Mammary epithelial cell (primary cell): ENCODE measurements at regions not wholly inside any gene's neighbourhood (a gene's known extent, or its start where the extent isn't known, plus 50 kb on each side); places are given as distances from the start of the nearest gene placed in this dataset.

ENCODE experiments used
- EZH2 ChIP-seq: IDR thresholded peaks from 2 replicates; pipeline ENCODE4 v1.6.1; 2012; ENCODE audit warnings: low read length, inconsistent platforms, borderline replicate concordance
- TF ChIP-seq, protein P1 (sequence below), 2 donors: IDR thresholded peaks in 1 of 2; conservative IDR thresholded peaks in 1 of 2; 2 replicates each; pipeline ENCODE4 v1.5.1; 2011 to 2012; ENCODE audit warnings: inconsistent platforms in 2 of 2, low read length in 2 of 2, mild to moderate bottlenecking in 2 of 2, control low read depth in 1 of 2, low read depth in 1 of 2; ENCODE audit not compliant: insufficient read depth in 1 of 2; ENCODE audit errors: extremely low read depth in 1 of 2

DNA sequence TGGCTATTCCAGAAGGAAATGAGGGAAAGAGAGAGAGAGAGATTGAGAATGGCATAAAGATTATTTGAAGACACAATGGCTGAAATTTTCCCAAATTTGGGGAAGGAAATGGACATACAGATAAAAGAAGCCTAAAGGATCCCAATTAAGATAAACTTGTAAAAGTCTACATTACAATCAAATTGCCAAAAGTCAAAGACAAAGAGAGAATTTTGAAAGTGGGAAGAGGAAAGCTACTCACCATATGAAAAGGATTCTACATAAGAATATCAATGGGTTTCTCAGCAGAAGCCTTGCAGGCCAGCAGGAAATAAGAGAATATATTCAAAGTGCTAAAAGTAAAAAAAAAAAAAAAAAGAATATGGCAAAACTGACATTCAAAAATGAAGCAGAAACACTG lies 233.0 kb upstream of the NFIA start:
- TF ChIP-seq, protein P1, sequence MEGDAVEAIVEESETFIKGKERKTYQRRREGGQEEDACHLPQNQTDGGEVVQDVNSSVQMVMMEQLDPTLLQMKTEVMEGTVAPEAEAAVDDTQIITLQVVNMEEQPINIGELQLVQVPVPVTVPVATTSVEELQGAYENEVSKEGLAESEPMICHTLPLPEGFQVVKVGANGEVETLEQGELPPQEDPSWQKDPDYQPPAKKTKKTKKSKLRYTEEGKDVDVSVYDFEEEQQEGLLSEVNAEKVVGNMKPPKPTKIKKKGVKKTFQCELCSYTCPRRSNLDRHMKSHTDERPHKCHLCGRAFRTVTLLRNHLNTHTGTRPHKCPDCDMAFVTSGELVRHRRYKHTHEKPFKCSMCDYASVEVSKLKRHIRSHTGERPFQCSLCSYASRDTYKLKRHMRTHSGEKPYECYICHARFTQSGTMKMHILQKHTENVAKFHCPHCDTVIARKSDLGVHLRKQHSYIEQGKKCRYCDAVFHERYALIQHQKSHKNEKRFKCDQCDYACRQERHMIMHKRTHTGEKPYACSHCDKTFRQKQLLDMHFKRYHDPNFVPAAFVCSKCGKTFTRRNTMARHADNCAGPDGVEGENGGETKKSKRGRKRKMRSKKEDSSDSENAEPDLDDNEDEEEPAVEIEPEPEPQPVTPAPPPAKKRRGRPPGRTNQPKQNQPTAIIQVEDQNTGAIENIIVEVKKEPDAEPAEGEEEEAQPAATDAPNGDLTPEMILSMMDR (conservative IDR thresholded peaks at IDR 0.05 in 1 of 2, IDR thresholded peaks at IDR 0.05 in 1 of 2; ENCODE audit: extremely low read depth in 1 of 2, insufficient read depth in 1 of 2, low read depth in 1 of 2, low read length in 2 of 2) = no peak
- TF ChIP-seq EZH2 = no peak
